Fibroblast of mammary gland (primary cell): ENCODE measurements at regions not wholly inside any gene's neighbourhood (a gene's known extent, or its start where the extent isn't known, plus 50 kb on each side); places are given as distances from the start of the nearest gene placed in this dataset.
"Not testable (repeated sequence)": the region's sequence is repeated elsewhere in the genome, so short reads cannot be mapped to it uniquely, and the experiment has no call there.

Experiments used
- DNase-seq: peaks from one replicate; pipeline ENCODE4 v3.0.0-alpha.2; 2010; ENCODE audit warnings: low read depth
- H3K4me3 ChIP-seq: 2 replicates; pipeline ENCODE4 v1.5.1; 2011; ENCODE audit warnings: low read depth, mild to moderate bottlenecking, low read length, moderate library complexity; ENCODE audit not compliant: control insufficient read depth
- TF ChIP-seq, protein P1 (sequence below): conservative IDR thresholded peaks from 2 replicates; pipeline ENCODE4 v1.5.1; 2011; ENCODE audit warnings: low read depth, low read length, inconsistent platforms; ENCODE audit not compliant: control insufficient read depth, insufficient read depth

- DNase-seq, result no peak
These were observed 92.7 kb downstream of the RGS2 start for GRCh38 chr1:192901500-192901899.

GRCh38 chr1:192903142-192903541 lies 94.3 kb downstream of the RGS2 start:
- no peak overlapping the region for H3K4me3 ChIP-seq
- no peak for DNase-seq
- TF ChIP-seq, protein P1, sequence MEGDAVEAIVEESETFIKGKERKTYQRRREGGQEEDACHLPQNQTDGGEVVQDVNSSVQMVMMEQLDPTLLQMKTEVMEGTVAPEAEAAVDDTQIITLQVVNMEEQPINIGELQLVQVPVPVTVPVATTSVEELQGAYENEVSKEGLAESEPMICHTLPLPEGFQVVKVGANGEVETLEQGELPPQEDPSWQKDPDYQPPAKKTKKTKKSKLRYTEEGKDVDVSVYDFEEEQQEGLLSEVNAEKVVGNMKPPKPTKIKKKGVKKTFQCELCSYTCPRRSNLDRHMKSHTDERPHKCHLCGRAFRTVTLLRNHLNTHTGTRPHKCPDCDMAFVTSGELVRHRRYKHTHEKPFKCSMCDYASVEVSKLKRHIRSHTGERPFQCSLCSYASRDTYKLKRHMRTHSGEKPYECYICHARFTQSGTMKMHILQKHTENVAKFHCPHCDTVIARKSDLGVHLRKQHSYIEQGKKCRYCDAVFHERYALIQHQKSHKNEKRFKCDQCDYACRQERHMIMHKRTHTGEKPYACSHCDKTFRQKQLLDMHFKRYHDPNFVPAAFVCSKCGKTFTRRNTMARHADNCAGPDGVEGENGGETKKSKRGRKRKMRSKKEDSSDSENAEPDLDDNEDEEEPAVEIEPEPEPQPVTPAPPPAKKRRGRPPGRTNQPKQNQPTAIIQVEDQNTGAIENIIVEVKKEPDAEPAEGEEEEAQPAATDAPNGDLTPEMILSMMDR, result no peak

More at GRCh38 chr1:192901500-192901899, 92.7 kb downstream of the RGS2 start:
- no peak overlapping the region for H3K4me3 ChIP-seq
- TF ChIP-seq, protein P1, result no peak

DNA sequence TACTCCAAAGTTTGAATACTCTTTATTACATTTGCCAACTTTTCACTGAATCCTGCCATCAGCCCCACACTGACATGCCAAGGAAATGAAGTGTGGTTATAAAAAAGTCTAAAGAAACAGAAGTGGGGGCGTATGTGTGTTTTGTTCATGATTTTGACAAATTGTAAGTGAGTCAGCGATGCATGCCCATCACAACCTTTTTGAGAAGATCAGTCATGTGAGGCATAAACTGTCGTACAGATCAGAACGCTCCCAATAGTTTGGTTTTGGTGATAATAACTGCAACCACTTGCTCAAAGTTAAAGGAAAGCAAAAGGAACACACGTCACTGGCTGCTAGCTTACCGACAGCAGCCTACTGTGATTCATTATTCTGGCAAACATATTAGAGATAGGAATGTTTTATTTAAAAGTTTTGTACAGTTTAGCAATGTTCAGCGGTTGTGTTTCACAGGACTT lies 95.6 kb downstream of the RGS2 start:
- TF ChIP-seq, protein P1, result no peak
- H3K4me3 ChIP-seq, result no peak overlapping the region
- DNase-seq, result peak; percentile 98

DNA sequence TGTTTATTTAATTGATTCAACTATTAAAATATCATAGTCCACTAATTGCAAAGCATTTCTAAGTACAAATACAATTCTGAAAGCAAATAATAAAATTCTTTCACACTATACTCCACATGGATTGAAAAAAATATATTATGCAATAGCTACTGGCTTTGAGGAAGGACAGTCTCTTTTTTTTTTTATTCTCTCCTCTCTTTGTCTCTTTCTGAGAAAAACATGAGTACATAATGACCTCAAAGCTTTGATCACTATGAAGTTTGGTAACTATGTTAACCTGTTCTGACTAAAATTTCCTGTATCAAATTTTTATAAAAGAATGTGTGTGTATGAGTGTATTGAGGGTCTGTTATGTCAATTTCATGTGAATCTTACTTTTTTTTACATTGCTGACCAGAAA lies 96.2 kb downstream of the RGS2 start:
- no peak overlapping the region for H3K4me3 ChIP-seq
- peak; percentile 63 for DNase-seq
- TF ChIP-seq, protein P1, result no peak

- DNase-seq, result no peak
- no peak overlapping the region for H3K4me3 ChIP-seq
- TF ChIP-seq, protein P1, result no peak
These were observed 97.5 kb downstream of the RGS2 start for GRCh38 chr1:192906334-192906733.

DNA sequence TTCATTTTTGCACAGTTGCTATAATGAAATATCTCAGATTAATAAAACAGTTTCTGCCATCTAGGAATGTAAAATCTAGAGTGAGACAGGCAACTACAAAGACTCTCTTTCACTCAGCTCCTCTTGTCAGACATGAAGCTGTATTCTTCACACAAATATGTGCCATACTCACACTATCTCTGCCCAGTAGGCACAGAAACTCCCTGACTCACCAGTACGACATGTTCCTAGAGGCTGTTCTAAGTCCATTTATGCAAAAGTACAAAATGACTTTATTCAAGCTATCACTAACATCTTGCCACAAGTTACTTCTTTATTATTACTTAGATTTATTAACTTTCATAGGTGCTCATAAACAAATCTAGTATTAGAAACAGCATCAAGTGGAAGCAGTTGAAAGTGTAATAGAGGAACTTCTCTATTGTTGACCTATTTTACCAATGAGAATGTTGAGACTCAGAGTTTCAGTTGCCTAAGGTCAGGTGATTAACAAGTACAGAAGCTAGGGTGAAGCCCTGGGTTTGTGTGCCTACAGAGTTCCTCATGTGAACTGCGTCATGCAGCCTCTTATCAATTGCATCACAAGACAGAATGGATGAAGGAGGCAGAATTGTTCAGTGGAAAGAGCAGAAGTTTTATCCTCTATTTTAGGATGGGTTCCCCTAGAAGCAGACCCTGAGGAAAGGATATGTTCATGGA lies 98.9 kb downstream of the RGS2 start:
- TF ChIP-seq, protein P1, result no peak
- peak; percentile 79 for DNase-seq
- no peak overlapping the region for H3K4me3 ChIP-seq

DNA sequence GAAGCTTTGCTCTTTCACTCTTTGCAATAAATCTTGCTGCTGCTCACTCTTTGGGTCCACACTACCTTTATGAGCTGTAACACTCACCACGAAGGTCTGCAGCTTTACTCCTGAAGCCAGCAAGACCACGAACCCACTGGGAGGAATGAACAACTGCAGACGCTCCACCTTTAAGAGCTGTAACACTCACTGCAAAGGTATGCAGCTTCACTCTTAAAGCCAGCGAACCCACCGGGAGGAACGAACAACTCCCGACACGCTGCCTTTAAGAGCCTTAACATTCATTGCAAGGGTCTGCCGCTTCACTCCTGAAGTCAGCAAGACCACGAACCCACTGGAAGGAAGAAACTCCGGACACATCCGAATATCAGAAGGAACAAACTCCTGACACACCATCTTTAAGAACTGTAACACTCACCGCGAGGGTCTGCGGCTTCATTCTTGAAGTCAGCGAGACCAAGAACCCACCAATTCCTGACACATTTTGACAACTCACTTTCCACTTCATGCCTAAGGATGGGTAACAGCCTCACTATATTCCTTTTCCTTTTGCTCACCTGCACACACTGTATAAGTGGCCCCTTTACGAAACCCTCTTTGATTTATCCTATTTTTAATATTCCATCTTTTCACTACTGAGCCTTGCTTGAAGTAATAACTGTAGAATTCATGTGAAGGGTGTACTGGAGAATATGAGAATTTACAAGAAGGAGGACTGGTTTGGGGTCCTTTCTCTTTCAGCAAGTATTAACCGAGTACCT lies 103.2 kb downstream of the RGS2 start:
- not testable (repeated sequence) for DNase-seq

More for the DNA sequence above, 103.2 kb downstream of the RGS2 start:
- H3K4me3 ChIP-seq, result not testable (repeated sequence)
